Gastrocnemius medialis (tissue), 4 donors: ENCODE measurements at regions not wholly inside any gene's neighbourhood (a gene's known extent, or its start where the extent isn't known, plus 50 kb on each side); places are given as distances from the start of the nearest gene placed in this dataset.

Experiments used
- ATAC-seq, 2 donors: fragments of 150-250 bp; one replicate each; pipeline ENCODE4 v1.9.1; 2016
- DNase-seq, 2 donors: peaks; one replicate each; pipeline ENCODE4 v3.0.0-alpha.2; 2019
- H3K27ac ChIP-seq, 4 donors: fragments of 200-600 bp; sonication (generic); 1 replicate in 1 of 4; 2 replicates in 3 of 4; pipeline ENCODE4 v1.5.1; 2016 to 2018; ENCODE audit warnings: mild to moderate bottlenecking in 2 of 4, moderate library complexity in 1 of 4
- H3K27me3 ChIP-seq, 3 donors: fragments of 200-600 bp; sonication (generic) in 2 of 3; 1 replicate in 1 of 3; 2 replicates in 2 of 3; pipeline versions ENCODE4 v1.5.1 to v1.6.0; 2016 to 2019; ENCODE audit warnings: mild to moderate bottlenecking in 1 of 3, moderate library complexity in 1 of 3
- H3K36me3 ChIP-seq, 2 donors: fragments of 200-600 bp; sonication (generic) in 1 of 2; one replicate each; pipeline ENCODE4 v1.5.1; 2017 to 2018
- H3K4me1 ChIP-seq, 2 donors: fragments of 200-600 bp; sonication (generic) in 1 of 2; one replicate each; pipeline ENCODE4 v1.5.1; 2016 to 2017; ENCODE audit warnings: mild to moderate bottlenecking in 2 of 2
- H3K4me3 ChIP-seq, 4 donors: fragments of 200-600 bp; sonication (generic) in 3 of 4; 1 replicate in 1 of 4; 2 replicates in 3 of 4; pipeline ENCODE4 v1.5.1; 2016 to 2019; ENCODE audit warnings: mild to moderate bottlenecking in 2 of 4
- H3K9me3 ChIP-seq, 3 donors: fragments of 200-600 bp; sonication (generic) in 2 of 3; 1 replicate in 1 of 3; 2 replicates in 2 of 3; pipeline ENCODE4 v1.5.1; 2016 to 2019
- POLR2A ChIP-seq, 2 donors: fragments of 450-650 bp; IDR thresholded peaks; one replicate each; pipeline ENCODE4 v1.6.1; 2017; ENCODE audit warnings: antibody characterized with exemption in 2 of 2, mild to moderate bottlenecking in 2 of 2, moderate library complexity in 2 of 2
- in situ Hi-C, 4 donors: fragments of 200-750 bp; cut with MboI; loops; one replicate each; pipeline versions ENCODE4 v1.15.0 to v1.8.0; 2017; ENCODE audit warnings: low sequenced_read_pairs in 4 of 4
- intact Hi-C: fragments of 100-400 bp; cut with DNase I; formaldehyde crosslinking; loops from one replicate; pipeline ENCODE4 v1.15.1; 2023; ENCODE audit warnings: low total_unique reads
- TF ChIP-seq, protein P1 (sequence below), 5 experiments: fragments of 450-650 bp in 3 of 5; fragments of 200-600 bp in 2 of 5; sonication (generic) in 2 of 5; IDR thresholded peaks in 4 of 5; conservative IDR thresholded peaks in 1 of 5; 1 replicate in 4 of 5; 2 replicates in 1 of 5; pipeline ENCODE4 v1.5.1; 2016 to 2019; ENCODE audit warnings: antibody characterized with exemption in 5 of 5, mild to moderate bottlenecking in 3 of 5, moderate library complexity in 3 of 5

DNA sequence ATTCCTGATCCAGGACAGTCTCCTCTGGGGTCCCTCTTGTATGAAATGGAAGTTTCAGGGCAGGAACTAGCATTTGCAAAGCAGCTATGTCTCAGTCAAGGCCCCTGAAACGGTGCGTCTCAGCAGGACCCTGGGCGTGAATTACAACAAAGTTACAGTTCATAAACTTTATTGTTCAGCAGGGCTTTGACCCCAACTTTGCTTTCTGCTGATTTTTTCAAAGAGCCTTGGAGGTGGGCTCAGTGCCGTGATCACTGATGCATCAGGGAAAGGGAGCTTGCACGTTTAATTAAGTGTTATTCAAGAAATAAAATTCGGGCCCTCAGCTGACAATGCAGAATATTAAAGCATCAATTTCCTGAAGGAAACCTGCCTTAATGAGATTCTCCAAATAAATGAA is 260.1 kb upstream of the C16orf82 start:
- H3K4me1 ChIP-seq = no peaks in the 10 kb centered on the region
- in situ Hi-C loops = no loop called here
- intact Hi-C loops = no loop called here

DNA sequence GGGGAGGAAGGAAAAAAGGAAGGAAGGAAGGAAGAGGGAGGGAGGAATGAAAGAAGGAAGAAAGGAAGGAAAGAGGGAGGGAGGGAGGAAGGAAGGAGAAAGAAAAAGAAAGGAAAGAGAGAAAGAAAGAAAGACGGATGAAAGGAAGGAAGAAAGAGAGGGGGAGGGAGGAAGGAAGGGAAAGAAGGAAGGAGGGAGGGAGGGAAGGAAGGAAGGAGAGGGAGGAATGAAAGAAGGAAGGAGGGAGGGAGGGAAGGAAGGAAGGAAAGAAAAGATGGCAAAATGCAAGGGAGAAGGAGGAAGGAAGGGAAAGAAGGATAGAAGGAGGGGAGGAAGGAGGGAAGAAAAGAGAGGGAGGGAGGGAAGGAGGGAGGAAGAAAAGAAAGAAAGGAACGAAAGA is 257.3 kb upstream of the C16orf82 start:
- in situ Hi-C loops = no loop called here
- no peak for DNase-seq
- no peak for ATAC-seq
- no peaks in the 10 kb centered on the region for H3K36me3 ChIP-seq
- H3K27me3 ChIP-seq = no peaks in the 10 kb centered on the region
- intact Hi-C loops = no loop called here
- H3K9me3 ChIP-seq = no peaks in the 10 kb centered on the region
- no peaks in the 10 kb centered on the region for H3K4me1 ChIP-seq
- TF ChIP-seq POLR2A (IDR thresholded peaks at IDR 0.05) = no peak
- TF ChIP-seq, protein P1, sequence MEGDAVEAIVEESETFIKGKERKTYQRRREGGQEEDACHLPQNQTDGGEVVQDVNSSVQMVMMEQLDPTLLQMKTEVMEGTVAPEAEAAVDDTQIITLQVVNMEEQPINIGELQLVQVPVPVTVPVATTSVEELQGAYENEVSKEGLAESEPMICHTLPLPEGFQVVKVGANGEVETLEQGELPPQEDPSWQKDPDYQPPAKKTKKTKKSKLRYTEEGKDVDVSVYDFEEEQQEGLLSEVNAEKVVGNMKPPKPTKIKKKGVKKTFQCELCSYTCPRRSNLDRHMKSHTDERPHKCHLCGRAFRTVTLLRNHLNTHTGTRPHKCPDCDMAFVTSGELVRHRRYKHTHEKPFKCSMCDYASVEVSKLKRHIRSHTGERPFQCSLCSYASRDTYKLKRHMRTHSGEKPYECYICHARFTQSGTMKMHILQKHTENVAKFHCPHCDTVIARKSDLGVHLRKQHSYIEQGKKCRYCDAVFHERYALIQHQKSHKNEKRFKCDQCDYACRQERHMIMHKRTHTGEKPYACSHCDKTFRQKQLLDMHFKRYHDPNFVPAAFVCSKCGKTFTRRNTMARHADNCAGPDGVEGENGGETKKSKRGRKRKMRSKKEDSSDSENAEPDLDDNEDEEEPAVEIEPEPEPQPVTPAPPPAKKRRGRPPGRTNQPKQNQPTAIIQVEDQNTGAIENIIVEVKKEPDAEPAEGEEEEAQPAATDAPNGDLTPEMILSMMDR (IDR thresholded peaks at IDR 0.05 in 4 of 5, conservative IDR thresholded peaks at IDR 0.05 in 1 of 5) = no peak
- H3K4me3 ChIP-seq = no peak overlapping the region
- no peak overlapping the region for H3K27ac ChIP-seq

More for the DNA sequence above, 260.1 kb upstream of the C16orf82 start:
- no peak for TF ChIP-seq POLR2A (IDR thresholded peaks at IDR 0.05)
- TF ChIP-seq, protein P1 (IDR thresholded peaks at IDR 0.05 in 4 of 5, conservative IDR thresholded peaks at IDR 0.05 in 1 of 5) = no peak
- H3K27ac ChIP-seq = no peak overlapping the region
- H3K36me3 ChIP-seq = no peaks in the 10 kb centered on the region
- H3K9me3 ChIP-seq = no peaks in the 10 kb centered on the region
- ATAC-seq (no peak), DNase-seq (no peak)
- no peaks in the 10 kb centered on the region for H3K27me3 ChIP-seq
- no peak overlapping the region for H3K4me3 ChIP-seq

DNA sequence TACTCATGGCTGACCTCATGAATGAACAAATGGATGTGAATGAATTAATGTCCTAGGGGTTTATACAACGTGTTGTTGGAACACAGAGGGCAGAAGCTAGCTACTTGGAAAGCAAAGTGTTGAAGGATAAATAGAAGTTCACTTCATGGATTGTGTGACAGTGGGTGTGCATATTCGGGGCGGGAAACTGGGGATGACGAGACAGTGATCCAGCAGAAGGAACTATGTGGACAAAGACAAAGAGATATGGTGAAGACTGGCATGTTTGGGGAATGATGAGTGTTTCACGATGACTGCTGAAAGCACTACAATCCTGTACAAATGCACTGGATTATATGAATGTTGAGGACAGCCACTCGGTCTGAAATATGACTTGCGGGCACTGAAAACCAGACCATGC is 250.5 kb upstream of the C16orf82 start:
- in situ Hi-C loops = loop anchor here in 1 of 4 donors (10.0 kb wide), 1 partner anchor 59 kb away; no protein-coding TSS in a partner anchor
- ATAC-seq (no peak), DNase-seq (no peak)
- no peaks in the 10 kb centered on the region for H3K4me1 ChIP-seq
- H3K27me3 ChIP-seq = no peaks in the 10 kb centered on the region
- H3K9me3 ChIP-seq = no peaks in the 10 kb centered on the region
- H3K27ac ChIP-seq = no peak overlapping the region
- intact Hi-C loops = no loop called here
- H3K36me3 ChIP-seq = no peaks in the 10 kb centered on the region
- TF ChIP-seq POLR2A (IDR thresholded peaks at IDR 0.05) = no peak
- TF ChIP-seq, protein P1 (IDR thresholded peaks at IDR 0.05 in 4 of 5, conservative IDR thresholded peaks at IDR 0.05 in 1 of 5) = no peak
- no peak overlapping the region for H3K4me3 ChIP-seq

DNA sequence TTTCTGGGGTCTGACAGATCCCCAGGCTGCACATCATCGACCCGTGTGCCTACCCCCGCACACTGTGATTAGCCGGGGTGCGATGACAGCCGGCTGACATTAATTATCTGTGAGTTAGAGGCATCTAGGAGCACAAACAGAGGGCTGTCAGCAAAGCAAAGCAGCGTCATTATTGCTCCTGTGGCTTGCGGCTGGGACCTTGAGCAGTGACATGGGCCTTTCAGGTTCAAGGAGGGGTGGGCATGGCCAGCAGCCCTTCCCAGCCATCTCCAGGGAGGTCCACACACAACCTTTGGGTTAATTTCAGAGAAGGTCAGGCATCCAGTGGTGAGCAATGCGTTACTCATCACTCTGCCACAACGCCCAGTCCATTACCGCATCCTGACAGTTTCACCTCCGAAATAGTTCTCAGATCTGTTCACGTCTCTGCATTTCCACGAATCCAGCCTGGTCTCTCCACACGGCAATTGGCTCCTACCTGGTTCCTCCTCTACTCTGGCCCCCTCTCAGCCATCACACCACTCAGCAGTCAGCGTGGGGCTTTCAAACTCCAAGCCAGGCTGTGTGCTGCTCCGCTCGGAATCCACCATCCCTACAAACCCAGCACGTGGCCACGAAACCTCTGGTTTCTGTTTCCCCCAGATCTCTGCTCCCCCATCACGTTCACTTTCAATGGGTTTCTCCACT is 249.7 kb upstream of the C16orf82 start:
- H3K27me3 ChIP-seq = no peaks in the 10 kb centered on the region
- no peak overlapping the region for H3K27ac ChIP-seq
- H3K4me3 ChIP-seq = no peak overlapping the region
- DNase-seq (no peak), ATAC-seq (no peak)
- H3K36me3 ChIP-seq = no peaks in the 10 kb centered on the region
- in situ Hi-C loops = loop anchor here in 1 of 4 donors (10.0 kb wide), 1 partner anchor 58 kb away; no protein-coding TSS in a partner anchor
- no peaks in the 10 kb centered on the region for H3K4me1 ChIP-seq
- H3K9me3 ChIP-seq = no peaks in the 10 kb centered on the region
- intact Hi-C loops = no loop called here
- TF ChIP-seq POLR2A (IDR thresholded peaks at IDR 0.05) = no peak
- TF ChIP-seq, protein P1 (IDR thresholded peaks at IDR 0.05 in 4 of 5, conservative IDR thresholded peaks at IDR 0.05 in 1 of 5) = no peak
